GDM1 (cell line): ENCODE measurements at regions not wholly inside any gene's neighbourhood (a gene's known extent, or its start where the extent isn't known, plus 50 kb on each side); places are given as distances from the start of the nearest gene placed in this dataset.

Experiments
- DNase-seq: peaks from one replicate; lab custom pipeline; 2025; lab: John Stamatoyannopoulos, UW

DNA sequence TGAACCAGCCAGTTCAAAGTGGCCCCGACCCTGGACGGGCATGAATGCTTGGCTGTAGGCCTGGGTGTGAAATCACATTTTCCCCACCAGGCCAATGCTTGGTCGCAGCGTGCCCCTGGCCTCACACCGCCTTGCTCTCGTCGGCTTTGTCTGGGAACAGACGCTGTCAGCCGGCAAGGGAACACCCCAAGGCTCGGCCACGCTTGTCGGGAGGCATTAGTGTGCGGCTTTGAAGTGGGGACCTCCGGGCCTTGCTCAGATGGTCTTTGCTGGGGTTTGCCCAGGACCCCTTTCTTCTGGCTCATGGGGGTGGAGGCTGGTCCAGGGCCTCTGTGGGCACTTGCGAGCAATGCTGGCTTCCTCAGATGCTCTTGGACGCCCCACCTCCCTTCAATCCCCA, 79.1 kb downstream of the INHBB start:
- no peak for DNase-seq

DNA sequence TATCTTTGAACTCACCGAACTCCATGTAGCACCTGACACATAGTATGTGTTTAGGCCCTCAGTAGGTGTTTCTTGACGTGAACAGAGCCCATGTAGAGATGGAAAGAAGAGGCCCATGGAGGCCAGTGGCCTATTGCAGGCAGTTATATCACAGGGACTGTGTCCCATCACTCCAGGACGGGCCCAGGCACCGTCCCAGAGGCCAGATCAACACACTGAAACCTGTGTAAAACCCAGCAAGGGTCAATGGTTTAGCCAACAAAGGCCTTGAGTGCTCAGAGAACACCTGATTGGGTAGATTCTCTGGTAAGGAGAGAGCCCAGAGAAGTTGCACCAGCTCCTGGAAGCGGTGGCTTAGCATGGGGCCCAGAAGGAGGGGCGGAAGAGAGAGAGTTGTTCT, 82.8 kb downstream of the INHBB start:
- DNase-seq = no peak

DNA sequence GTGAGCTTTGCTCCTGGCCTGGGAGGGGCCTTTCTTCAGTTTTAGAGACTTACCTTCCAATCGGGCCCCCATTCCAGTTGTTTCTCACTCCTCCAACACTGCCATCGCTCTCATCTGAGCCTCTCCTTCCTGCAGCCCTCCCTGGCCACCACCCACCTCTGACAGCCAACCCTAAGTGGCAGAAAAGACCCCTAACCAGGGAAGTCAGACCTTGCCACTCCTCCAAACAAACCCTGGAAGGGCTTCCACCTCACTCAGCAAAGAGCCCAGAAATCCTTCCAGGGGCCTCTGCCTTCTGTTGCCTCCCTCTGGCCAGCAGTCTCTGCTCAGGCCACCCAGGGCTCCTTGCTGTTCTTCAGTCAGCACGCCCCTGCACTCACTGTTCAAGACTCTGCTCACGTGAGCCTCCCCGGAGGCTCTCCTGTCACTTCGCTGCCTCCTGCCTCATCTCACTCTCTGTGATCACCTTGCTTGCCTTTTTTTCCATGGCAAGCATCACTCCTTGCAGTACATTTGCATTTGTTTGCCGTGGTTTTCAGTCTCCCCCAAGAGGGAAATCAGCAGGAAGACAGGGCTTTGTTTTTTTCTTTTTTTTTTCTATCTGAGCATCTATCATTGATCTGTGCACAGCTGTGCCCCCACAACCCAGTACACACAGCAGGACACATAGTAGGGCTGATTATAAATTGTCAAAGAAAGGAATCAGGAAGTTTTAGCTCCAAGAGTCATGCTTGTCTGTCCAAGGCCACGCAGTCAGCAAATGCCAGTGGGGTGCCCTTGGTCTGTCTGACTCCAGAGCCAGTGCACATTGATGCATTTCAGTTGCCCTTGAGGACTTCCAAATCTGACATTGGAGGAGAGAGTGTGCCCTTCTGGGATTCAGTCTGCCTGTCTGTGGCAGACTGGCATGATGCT, 83.9 kb downstream of the INHBB start:
- DNase-seq = no peak

DNA sequence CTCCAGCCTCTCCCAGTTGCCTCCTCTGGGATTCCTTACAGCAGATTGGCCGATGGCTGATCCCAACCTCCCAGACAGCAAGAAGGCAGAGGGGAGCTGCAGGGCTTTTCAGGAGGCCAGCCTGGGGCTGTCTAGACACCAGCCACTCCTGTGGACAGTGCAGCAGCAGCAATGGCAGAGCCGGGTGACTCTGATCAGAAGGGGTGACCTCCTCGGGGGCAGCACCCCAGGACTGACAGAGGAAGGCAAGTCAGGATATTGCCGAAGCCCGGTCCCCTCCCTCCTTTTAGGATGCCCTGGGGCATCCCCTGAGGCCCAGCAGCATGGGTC, 84.5 kb downstream of the INHBB start:
- DNase-seq = no peak

DNA sequence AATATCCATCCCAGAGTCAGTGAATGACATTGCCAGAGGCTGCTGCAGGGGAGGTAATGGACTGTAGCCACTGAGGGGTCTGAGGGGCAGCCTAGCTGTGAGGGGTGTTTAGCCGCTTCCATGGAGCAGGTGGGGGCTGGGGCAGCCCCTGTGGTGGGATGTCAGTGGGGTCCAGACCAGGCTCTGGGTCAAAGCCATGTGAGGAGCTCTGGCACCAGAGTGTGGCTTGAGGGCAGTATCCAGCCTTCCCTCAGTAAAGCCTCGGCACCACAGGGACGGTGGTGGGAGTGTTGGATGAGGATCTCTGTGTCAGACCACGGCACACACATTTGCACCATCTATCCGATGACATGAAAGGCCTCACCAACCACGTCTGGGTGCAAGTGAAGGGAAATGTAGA, 85.0 kb downstream of the INHBB start:
- no peak for DNase-seq

DNA sequence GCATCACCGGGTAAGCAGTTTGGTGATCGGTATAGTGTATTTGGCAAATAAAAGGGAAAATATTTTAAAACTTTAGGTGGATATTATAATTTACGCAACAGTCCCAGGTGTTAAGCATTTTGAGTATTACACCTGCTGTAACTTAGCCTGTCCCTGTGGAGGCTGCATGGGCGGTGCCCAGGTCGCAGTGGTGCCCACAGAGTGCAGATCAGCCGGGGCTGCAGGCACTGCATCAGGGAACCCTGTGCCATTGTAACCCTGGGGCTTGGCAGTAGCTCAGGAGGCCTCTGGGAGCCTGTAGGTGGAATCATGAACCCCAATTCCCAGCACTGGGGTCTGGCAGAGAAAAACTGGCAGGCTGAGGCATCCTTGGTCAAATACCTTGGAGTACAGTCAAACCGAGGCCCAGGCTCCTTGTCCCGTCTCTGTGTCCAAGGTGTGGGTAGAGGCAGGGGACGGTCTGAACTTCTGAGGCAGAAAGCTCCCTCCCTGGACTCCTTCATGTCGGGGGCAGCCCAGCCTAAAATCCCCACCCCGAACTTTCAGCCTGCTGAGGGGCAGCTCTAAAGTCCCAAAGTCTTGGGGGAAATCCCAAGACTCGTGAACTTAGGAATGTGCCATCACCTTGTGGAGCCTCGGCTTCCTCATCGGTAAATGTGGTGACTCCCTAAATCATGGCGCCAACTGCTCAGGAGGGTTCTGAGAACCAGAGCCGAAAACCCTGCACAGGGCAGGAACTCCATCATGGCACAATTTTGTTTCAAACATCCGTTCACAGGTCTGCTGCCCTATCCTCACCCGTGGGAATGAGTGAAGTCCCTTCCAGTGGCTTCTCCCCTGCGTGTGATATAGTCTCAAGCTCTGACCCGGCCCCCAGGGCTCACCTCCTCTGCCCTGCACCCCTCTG, 85.7 kb downstream of the INHBB start:
- DNase-seq = no peak

DNA sequence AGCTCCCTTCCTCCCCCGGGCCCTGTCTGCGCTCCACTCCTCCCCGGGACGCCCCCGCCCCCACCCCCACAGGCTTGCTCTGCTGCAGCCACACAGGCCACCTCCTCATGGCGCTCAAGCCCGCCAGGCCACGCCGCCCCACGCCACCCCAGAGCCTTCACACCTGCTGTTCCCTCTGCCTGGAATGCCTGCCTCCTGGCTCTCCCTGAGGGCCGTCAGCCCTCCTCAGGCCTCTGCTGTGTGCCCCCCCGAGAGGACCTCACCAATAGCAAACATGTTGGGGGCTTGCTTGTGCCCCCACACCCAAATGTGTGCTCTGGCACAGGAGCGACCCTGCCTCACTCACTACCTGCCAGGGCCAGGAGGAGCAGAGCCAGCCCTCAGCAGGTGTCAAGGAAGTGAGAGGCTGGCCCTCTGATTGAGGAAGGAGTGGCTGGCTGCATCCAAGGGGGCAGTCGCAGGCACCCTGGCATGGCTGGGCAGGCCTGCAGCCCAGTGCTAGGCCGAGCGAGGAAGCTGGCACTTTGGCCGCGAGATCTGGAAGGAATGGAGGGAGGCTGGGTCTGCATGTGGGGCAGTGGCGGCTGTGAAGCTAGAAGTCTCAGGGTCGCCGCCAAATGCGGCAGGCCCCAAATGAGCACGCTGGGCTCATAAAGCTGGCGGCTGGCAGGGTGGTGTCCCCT, 86.5 kb downstream of the INHBB start:
- no peak for DNase-seq

DNA sequence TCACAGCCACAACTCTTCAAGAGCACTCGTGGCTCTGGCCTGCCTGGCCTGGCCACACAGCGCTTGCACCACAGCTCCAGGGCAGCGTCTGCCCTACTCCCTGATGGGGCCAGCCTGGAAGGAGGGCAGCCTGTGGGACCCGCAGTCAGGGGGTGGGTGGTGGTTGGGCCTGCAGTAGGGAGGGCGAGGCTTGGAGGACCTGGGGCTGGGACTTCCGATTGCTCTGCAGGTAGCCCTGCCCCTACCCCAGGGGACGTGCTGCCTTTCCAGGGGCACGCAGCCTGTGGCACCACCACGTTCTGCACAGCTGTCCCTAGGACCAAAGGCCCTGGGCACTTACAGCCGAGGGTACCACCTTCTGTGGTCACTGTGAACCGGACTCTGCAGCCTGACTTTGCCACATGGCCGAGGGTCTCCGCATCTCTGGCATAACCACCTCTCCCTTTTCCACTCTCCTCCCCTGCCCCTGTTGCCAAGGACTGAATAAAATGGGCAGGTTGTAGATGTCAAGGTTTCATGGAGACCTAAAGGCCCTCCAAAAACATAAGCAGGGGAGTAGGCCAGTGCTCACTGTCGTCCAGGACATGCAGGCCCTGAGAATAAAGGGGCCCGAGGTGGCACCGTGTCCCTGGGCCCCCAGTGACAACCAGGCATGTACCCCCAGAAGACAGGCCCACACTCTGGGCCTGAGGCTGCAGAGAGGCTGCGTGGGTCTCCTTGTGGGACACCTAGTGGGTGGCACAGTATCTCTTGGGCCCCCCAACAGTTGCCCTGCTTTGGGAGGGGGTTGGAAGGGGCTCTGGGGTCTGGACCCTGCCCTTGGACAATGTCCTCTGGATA, 87.3 kb downstream of the INHBB start:
- no peak for DNase-seq

DNA sequence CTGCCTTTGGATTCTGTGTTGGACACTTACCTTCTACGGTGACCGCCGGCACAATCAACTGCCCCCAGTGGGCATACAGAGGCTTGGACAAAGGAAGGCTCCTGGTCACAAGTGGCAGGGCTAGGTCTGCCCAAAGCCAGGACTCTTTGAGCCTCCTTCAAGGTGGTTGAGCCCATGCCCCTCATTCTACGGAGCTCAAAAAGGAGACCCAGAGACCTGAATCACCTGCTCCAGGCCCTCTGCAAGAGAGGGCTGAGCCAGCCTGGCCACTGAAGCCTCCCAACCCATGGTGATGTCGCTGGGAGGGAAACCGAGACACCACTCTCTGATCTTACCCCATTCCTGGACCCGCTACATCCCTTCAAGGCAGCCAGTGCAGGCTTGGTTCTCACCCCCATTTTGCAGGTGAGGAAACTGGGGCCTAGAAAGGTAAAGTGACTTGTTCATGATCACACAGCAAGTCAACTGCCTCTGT, 87.9 kb downstream of the INHBB start:
- no peak for DNase-seq

DNA sequence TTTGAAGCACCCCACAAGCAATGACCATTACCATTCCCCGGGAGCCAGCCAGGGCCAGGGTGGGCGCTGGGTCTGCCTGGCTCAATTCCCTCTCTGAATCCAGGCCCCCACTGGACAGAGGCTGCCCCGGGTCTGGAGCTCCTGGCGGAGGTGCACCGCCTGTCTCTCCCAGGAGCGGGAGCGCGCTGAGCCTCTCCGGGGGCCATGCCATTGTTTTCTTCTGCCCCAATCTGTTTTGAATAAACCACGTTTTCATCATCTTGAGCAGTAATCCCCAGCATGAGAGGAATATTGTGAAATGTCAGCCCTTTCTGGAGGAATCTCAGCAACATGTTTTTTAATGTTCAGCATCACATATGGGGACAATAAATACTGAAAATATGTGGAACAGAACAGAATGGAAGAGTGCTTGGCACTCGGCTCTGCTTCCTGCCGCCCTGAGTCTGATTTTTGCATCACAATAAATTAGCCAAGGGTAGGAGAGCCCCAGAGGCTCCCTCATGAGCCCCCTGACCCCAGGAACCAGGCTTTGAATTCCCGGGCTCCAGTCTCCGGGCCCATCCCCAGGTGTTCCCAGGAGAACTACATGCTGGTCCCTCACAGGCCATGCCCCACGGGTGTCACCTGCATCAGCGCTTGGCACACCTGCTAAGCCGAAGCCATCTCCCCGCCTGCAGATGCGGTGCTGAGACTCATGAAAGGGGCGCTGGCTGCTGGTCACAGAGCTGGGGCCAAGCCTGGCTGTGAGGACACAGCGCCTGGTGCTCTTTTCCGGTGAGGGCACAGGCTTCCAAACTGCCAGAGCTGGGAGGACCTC, 88.8 kb downstream of the INHBB start:
- DNase-seq = no peak

DNA sequence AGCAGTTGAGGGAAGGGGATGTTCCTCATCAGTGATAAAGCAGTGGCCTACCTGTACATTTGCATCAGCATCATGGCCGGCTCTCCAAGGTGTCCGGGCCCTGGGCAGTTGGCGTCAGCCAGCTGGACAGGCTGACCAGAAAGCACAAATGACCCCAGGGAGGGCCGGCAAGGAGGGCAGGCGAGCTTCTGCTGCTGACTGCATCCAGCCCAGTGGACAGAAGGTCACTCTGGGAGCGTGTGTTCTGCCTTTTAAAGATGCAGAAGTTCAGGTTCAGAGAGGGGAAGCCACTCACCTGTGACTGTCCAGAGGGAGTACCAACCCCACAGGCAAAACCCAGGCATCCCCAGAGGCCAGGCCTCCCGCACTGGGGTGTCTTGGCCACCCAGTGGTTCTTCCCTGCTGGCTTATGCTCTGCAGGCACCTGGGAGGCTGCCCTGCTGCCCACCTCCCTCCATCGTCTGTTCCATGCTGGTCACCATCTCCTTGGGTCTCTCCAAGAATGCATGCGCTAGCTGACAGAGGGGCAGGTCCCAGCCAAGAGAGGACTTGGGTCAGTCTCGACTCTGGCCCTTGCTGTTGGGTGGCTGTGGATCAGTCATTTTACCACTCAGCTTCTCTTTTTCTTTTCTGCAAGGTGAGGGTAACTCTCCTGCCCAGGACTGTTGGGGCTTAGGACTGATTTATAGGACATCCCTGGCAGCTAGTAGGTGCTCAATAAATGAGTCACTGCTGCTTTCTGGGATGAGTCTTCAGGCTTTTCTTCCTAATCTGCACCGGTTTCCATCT, 89.9 kb downstream of the INHBB start:
- no peak for DNase-seq

DNA sequence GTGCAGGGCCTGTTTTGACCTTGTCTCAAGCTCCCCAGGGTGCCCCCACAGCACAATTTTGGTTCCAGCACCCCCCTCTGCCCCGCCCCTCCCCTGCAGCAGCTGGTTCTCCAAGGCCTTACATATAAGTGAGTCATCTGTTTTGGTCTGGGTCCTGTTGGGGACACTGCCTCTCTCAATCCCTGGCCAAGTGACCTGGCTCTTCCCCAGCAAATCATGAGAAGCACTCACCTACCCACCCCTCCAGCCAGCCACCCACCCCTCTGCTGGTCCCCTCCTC, 90.5 kb downstream of the INHBB start:
- DNase-seq = no peak

DNA sequence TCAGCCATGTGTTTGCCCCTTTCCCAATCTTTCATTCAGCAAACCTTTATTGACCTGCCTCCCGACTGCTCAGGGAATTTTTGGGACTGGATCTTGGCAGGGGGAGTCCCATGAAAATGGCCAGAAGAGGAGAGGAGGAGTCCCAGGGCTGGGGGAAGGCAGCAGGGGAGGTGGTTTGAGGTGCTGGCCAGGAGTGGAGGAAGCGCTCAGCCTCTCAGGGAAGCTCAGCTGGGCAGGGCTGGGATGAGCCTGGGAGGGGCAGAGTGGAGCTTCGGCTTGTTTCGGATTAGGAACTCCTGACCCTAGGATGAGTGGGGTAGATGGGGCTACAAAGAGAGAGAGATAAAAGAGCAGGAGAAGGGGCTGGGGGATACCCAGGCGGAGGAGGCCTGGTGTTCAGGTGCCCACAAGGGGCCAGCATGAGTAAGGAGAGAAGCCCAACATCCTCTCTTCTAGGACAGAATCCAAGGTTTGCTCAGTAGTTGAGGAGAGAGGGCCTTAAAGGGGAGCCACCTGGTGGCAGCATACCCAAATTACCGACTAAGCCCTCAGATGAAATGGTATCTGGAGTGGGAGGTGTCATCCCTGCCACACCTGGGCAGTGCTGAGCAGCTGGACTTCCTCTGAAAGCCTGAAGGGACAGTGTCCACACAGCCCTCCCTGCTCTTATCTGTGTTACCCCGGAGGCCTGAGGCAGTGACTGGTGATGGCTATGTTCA, 91.1 kb downstream of the INHBB start:
- DNase-seq = no peak

DNA sequence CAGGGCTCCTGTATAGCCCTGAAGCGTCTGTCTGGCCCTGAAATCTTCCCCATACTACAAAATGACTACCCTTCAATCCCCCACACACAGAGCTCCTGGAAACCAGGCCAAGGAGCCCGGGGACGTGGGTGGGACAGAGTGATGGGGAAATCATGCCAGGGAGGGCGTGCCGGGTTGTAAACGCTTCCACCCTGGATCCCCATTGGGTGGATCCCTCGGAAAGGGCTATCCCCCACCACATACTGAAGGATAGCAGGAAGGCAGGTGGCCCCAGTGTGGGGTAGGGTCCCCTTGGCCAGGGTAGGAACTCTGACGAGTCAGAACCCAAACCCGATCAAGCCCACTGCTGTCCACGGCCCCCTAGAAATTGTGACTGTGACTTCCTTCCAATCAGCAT, 91.7 kb downstream of the INHBB start:
- DNase-seq = no peak

DNA sequence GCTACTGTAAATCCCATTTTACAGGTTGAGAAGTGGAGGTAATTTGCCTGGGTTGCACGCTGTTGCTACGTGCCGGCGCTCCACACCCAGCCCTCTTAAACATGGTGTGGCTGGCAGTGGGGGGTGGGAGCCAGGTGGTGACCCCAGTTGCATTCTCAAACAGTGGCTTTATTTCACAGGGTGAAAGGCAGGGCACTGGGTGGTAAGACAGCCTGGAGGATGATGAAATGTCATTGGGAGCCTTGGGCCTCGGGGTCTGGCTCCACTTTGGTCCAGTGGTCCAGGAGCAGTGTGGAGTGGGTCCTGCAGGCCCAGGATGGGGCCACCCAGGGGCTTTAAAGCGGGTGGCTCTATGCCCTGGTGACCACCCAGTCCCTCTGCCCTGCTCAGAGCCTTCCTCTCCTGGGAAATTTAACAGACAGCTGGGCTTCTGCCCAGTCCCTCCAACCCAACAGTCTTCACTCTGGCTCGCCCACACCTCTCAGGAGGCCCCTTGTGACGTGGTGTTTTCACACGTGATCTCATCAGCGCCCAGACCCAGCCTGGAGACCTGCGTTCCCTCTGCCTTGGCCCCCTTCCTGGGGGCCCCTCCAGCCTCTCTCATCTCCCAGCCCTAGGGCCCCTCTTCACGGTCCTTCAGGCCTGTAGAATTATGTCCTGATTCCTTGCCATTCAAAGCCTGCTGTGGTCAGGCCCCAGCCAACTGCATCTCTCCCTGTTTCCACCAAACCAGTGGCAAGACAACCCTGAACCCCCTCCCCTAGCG, 92.5 kb downstream of the INHBB start:
- no peak for DNase-seq

DNA sequence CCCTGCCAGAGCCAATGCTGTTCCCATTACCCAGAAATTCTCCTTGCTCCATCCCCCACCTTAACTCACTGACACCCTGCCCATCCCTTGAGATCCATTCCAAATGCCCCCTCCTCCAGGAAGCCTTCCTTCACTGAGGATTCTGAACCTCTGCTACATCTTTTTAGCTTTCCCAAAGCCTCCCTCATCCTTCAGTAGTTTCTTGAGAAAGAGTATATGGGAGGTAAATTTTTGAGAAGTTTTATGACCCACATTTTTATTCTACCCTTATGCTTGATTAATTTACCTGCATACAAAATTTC, 93.1 kb downstream of the INHBB start:
- no peak for DNase-seq

DNA sequence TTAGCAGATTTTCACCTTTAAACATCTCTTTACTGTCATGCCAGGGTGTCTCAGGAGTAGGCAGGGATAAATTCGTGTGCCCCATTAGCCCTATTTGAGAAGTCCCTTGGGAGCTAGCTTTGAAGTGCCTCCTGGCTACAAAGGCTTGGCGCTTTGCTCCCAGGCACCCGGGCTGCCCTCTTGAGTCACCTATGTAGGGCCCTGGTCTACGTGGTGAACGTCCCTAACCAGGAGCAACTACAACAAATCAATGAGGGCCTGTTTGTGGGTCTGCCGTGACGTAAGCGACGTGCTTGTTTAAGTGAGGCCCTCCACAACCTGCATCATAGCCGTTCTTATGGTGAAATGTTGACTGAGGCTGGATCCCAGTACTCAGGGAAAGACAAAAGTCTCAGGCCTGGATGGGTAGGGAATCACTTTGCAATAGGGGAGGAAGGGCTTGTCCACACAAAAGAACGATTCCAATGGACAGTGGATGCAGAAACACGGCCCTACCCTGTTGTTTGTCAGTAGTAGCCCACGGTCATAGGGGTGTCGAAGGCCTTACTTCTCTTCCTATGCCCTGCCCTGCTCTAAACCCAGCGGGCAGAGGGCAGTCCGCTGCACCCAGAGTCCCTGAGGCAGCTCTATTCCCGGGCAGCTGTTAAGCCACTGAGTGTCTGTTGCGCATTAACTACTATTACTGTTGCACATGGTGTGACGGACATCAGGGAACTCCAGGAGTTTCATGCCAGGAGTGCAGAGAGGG, 93.9 kb downstream of the INHBB start:
- DNase-seq = no peak
